Vagina (tissue), 2 donors: ENCODE measurements at regions not wholly inside any gene's neighbourhood (a gene's known extent, or its start where the extent isn't known, plus 50 kb on each side); places are given as distances from the start of the nearest gene placed in this dataset.

Source experiments
- POLR2A ChIP-seq, 2 donors: fragments of 450-650 bp; IDR thresholded peaks; one replicate each; pipeline ENCODE4 v1.6.1; 2017; ENCODE audit warnings: antibody characterized with exemption in 2 of 2, mild to moderate bottlenecking in 2 of 2, moderate library complexity in 2 of 2
- POLR2AphosphoS5 ChIP-seq, 2 donors: sonication (generic); formaldehyde crosslinking; IDR thresholded peaks; one replicate each; pipeline ENCODE4 v1.9.0; 2017; ENCODE audit warnings: antibody characterized with exemption in 2 of 2, mild to moderate bottlenecking in 2 of 2, low read depth in 1 of 2; ENCODE audit not compliant: insufficient read depth in 1 of 2
- TF ChIP-seq, protein P1 (sequence below), 3 experiments: fragments of 450-650 bp in 2 of 3; fragments of 200-600 bp in 1 of 3; sonication (generic) in 1 of 3; IDR thresholded peaks; one replicate each; pipeline ENCODE4 v1.5.1; 2017 to 2019; ENCODE audit warnings: antibody characterized with exemption in 3 of 3, mild to moderate bottlenecking in 2 of 3, moderate library complexity in 2 of 3

DNA sequence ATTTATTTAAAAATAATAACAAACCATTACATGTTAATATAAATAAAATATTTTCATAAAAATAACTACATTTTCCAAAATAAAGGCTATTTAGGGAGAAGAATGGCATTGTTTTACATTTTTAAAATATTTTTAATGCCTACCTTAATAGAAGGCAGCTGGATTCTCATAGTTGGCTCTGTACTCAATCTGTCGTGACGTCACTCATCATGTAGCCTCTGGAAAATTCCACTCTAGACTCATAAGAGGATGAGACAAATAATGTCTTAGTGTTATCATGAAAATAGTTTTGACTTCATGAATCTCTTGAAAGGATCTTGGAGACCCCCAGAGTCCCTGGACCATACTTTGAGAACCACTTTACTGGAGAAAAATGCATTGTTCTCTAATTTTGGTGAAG lies 93.1 kb downstream of the NXNL2 start:
- no peak for TF ChIP-seq POLR2A (IDR thresholded peaks at IDR 0.05)
- TF ChIP-seq POLR2AphosphoS5 (IDR thresholded peaks at IDR 0.05; ENCODE audit: insufficient read depth in 1 of 2, low read depth in 1 of 2): no peak
- TF ChIP-seq, protein P1, sequence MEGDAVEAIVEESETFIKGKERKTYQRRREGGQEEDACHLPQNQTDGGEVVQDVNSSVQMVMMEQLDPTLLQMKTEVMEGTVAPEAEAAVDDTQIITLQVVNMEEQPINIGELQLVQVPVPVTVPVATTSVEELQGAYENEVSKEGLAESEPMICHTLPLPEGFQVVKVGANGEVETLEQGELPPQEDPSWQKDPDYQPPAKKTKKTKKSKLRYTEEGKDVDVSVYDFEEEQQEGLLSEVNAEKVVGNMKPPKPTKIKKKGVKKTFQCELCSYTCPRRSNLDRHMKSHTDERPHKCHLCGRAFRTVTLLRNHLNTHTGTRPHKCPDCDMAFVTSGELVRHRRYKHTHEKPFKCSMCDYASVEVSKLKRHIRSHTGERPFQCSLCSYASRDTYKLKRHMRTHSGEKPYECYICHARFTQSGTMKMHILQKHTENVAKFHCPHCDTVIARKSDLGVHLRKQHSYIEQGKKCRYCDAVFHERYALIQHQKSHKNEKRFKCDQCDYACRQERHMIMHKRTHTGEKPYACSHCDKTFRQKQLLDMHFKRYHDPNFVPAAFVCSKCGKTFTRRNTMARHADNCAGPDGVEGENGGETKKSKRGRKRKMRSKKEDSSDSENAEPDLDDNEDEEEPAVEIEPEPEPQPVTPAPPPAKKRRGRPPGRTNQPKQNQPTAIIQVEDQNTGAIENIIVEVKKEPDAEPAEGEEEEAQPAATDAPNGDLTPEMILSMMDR (IDR thresholded peaks at IDR 0.05): no peak
